HEK293 (cell line): ENCODE measurements at regions not wholly inside any gene's neighbourhood (a gene's known extent, or its start where the extent isn't known, plus 50 kb on each side); places are given as distances from the start of the nearest gene placed in this dataset.

ENCODE experiments used
- CTCF ChIA-PET: fragments of 350-600 bp; formaldehyde crosslinking; extraction: SDS; loops from one replicate; lab custom pipeline; 2021; ENCODE audit warnings: antibody characterized with exemption; lab: Yijun Ruan, JAX
- POLR2A ChIA-PET: fragments of 300-600 bp; formaldehyde crosslinking; extraction: SDS; loops from one replicate; lab custom pipeline; 2020; ENCODE audit warnings: antibody characterized with exemption, inconsistent platforms; lab: Yijun Ruan, JAX
- H3K27ac ChIP-seq: fragments of 200-500 bp; sonication (Bioruptor generic); 2 replicates; pipeline ENCODE4 v1.5.1; 2014; ENCODE audit warnings: low read depth, low read length, control low read depth, inconsistent platforms; ENCODE audit errors: extremely low read depth
- H3K36me3 ChIP-seq, 2 experiments: fragments of 200-500 bp in 1 of 2; sonication (Bioruptor generic) in 1 of 2; 1 replicate in 1 of 2; 2 replicates in 1 of 2; pipeline ENCODE4 v1.5.1; 2014 to 2017; ENCODE audit warnings: inconsistent platforms in 2 of 2, low read length in 2 of 2; ENCODE audit not compliant: control insufficient read depth in 2 of 2, insufficient read depth in 1 of 2
- H3K4me1 ChIP-seq: fragments of 200-500 bp; sonication (Bioruptor generic); 2 replicates; pipeline ENCODE4 v1.5.1; 2014; ENCODE audit warnings: mild to moderate bottlenecking, low read length, inconsistent platforms; ENCODE audit not compliant: control insufficient read depth, insufficient read depth
- H3K4me3 ChIP-seq: 2 replicates; pipeline ENCODE4 v1.5.1; 2011; ENCODE audit warnings: low read depth, mild to moderate bottlenecking, control low read depth, low read length, moderate library complexity
- H3K9me3 ChIP-seq: fragments of 200-500 bp; sonication (Bioruptor generic); 2 replicates; pipeline ENCODE4 v1.5.1; 2014; ENCODE audit warnings: low read depth, low read length, inconsistent platforms; ENCODE audit not compliant: control insufficient read depth, insufficient read depth
- AEBP2 ChIP-seq: fragments of 450-650 bp; formaldehyde crosslinking; IDR thresholded peaks from 2 replicates; pipeline ENCODE4 v1.5.1; 2016; ENCODE audit warnings: missing biosample characterization, missing genetic modification characterization, borderline replicate concordance
- GLIS1 ChIP-seq: fragments of 450-650 bp; formaldehyde crosslinking; IDR thresholded peaks from 2 replicates; pipeline ENCODE4 v1.5.1; 2016; ENCODE audit warnings: missing biosample characterization, missing genetic modification characterization
- HOXC10 ChIP-seq: sonication (generic); formaldehyde crosslinking; IDR thresholded peaks from 2 replicates; pipeline ENCODE4 v1.8.1; 2023; ENCODE audit warnings: mild to moderate bottlenecking, missing genetic modification reagents
- KLF17 ChIP-seq: fragments of 450-650 bp; formaldehyde crosslinking; IDR thresholded peaks from 2 replicates; pipeline ENCODE4 v1.5.1; 2016; ENCODE audit warnings: missing biosample characterization, missing genetic modification characterization
- MEIS1 ChIP-seq: sonication (generic); formaldehyde crosslinking; IDR thresholded peaks from 2 replicates; pipeline ENCODE4 v1.8.1; 2022; ENCODE audit warnings: missing genetic modification reagents, mild to moderate bottlenecking, borderline replicate concordance
- MZF1 ChIP-seq: fragments of 450-650 bp; formaldehyde crosslinking; IDR thresholded peaks from 2 replicates; pipeline ENCODE4 v1.5.1; 2017; ENCODE audit warnings: missing biosample characterization, missing genetic modification characterization, borderline replicate concordance
- YY2 ChIP-seq: fragments of 450-650 bp; formaldehyde crosslinking; IDR thresholded peaks from 2 replicates; pipeline ENCODE4 v1.5.1; 2016; ENCODE audit warnings: missing biosample characterization, missing genetic modification characterization
- ZFP3 ChIP-seq: fragments of 450-650 bp; formaldehyde crosslinking; IDR thresholded peaks from 2 replicates; pipeline ENCODE4 v1.5.1; 2016; ENCODE audit warnings: low read depth, missing biosample characterization, missing genetic modification characterization
- ZNF2 ChIP-seq: fragments of 450-650 bp; formaldehyde crosslinking; IDR thresholded peaks from 2 replicates; pipeline ENCODE4 v1.5.1; 2016; ENCODE audit warnings: missing biosample characterization, missing genetic modification characterization
- ZNF302 ChIP-seq: fragments of 450-650 bp; formaldehyde crosslinking; IDR thresholded peaks from 2 replicates; pipeline ENCODE4 v1.5.1; 2016; ENCODE audit warnings: missing biosample characterization, missing genetic modification characterization, low read depth
- ZNF404 ChIP-seq: fragments of 450-650 bp; formaldehyde crosslinking; IDR thresholded peaks from 2 replicates; pipeline ENCODE4 v1.5.1; 2017; ENCODE audit warnings: missing biosample characterization, missing genetic modification characterization
- ZNF426 ChIP-seq: fragments of 450-650 bp; formaldehyde crosslinking; IDR thresholded peaks from 2 replicates; pipeline ENCODE4 v1.5.1; 2017; ENCODE audit warnings: missing biosample characterization, missing genetic modification characterization, mild to moderate bottlenecking, inconsistent platforms, moderate library complexity
- ZNF473 ChIP-seq: fragments of 450-650 bp; formaldehyde crosslinking; IDR thresholded peaks from 2 replicates; pipeline ENCODE4 v1.5.1; 2017; ENCODE audit warnings: missing biosample characterization, missing genetic modification characterization
- ZNF596 ChIP-seq: fragments of 450-650 bp; IDR thresholded peaks from 2 replicates; pipeline ENCODE4 v1.5.0; 2018; ENCODE audit warnings: missing biosample characterization, mild to moderate bottlenecking, missing genetic modification characterization, moderate library complexity
- ZNF600 ChIP-seq: fragments of 450-650 bp; formaldehyde crosslinking; IDR thresholded peaks from 2 replicates; pipeline ENCODE4 v1.5.1; 2016; ENCODE audit warnings: missing biosample characterization, missing genetic modification characterization
- ZNF654 ChIP-seq: fragments of 450-650 bp; formaldehyde crosslinking; IDR thresholded peaks from 2 replicates; pipeline ENCODE4 v1.5.1; 2016; ENCODE audit warnings: low read depth, missing biosample characterization, missing genetic modification characterization
- ZNF707 ChIP-seq: fragments of 450-650 bp; formaldehyde crosslinking; IDR thresholded peaks from 2 replicates; pipeline ENCODE4 v1.5.1; 2016; ENCODE audit warnings: missing biosample characterization, missing genetic modification characterization
- ZNF791 ChIP-seq: fragments of 450-650 bp; formaldehyde crosslinking; IDR thresholded peaks from 2 replicates; pipeline ENCODE4 v1.5.1; 2016; ENCODE audit warnings: missing biosample characterization, missing genetic modification characterization
- TF ChIP-seq, protein P1 (sequence below): fragments of 450-650 bp; formaldehyde crosslinking; IDR thresholded peaks from 2 replicates; pipeline ENCODE4 v1.5.1; 2016; ENCODE audit warnings: missing biosample characterization, missing genetic modification characterization, borderline replicate concordance
- TF ChIP-seq, protein P2 (sequence below): fragments of 450-650 bp; formaldehyde crosslinking; IDR thresholded peaks from 2 replicates; pipeline ENCODE4 v1.5.1; 2016; ENCODE audit warnings: missing biosample characterization, missing genetic modification characterization
- TF ChIP-seq, protein P3 (sequence below): fragments of 450-650 bp; formaldehyde crosslinking; IDR thresholded peaks from 2 replicates; pipeline ENCODE4 v1.5.1; 2016; ENCODE audit warnings: missing biosample characterization, missing genetic modification characterization

- TF ChIP-seq, protein P1, sequence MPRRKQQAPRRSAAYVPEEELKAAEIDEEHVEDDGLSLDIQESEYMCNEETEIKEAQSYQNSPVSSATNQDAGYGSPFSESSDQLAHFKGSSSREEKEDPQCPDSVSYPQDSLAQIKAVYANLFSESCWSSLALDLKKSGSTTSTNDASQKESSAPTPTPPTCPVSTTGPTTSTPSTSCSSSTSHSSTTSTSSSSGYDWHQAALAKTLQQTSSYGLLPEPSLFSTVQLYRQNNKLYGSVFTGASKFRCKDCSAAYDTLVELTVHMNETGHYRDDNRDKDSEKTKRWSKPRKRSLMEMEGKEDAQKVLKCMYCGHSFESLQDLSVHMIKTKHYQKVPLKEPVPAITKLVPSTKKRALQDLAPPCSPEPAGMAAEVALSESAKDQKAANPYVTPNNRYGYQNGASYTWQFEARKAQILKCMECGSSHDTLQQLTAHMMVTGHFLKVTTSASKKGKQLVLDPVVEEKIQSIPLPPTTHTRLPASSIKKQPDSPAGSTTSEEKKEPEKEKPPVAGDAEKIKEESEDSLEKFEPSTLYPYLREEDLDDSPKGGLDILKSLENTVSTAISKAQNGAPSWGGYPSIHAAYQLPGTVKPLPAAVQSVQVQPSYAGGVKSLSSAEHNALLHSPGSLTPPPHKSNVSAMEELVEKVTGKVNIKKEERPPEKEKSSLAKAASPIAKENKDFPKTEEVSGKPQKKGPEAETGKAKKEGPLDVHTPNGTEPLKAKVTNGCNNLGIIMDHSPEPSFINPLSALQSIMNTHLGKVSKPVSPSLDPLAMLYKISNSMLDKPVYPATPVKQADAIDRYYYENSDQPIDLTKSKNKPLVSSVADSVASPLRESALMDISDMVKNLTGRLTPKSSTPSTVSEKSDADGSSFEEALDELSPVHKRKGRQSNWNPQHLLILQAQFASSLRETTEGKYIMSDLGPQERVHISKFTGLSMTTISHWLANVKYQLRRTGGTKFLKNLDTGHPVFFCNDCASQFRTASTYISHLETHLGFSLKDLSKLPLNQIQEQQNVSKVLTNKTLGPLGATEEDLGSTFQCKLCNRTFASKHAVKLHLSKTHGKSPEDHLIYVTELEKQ (tag by site-specific recombination), result no peak
- TF ChIP-seq ZNF426 (tag by site-specific recombination), result no peak
- no peak for TF ChIP-seq MEIS1 (CRISPR knock-in tag)
Observed at GRCh38 chr11:122253589-122254231, 137.7 kb upstream of the BLID start (continued).

- Histone ChIP-seq H3K4me3 (no peak overlapping the region), H3K27ac (no peak overlapping the region), H3K4me1 (no peaks in the 10 kb centered on the region; the same call in 1 of the 2 replicates), H3K36me3 (no peaks in the 10 kb centered on the region), H3K9me3 (no peaks in the 10 kb centered on the region)
- ChIA-PET POLR2A (no interaction called here), CTCF (no interaction called here)
- TF ChIP-seq ZNF791 (tag by site-specific recombination) (no peak), MEIS1 (CRISPR knock-in tag) (no peak)
- TF ChIP-seq, protein P2, sequence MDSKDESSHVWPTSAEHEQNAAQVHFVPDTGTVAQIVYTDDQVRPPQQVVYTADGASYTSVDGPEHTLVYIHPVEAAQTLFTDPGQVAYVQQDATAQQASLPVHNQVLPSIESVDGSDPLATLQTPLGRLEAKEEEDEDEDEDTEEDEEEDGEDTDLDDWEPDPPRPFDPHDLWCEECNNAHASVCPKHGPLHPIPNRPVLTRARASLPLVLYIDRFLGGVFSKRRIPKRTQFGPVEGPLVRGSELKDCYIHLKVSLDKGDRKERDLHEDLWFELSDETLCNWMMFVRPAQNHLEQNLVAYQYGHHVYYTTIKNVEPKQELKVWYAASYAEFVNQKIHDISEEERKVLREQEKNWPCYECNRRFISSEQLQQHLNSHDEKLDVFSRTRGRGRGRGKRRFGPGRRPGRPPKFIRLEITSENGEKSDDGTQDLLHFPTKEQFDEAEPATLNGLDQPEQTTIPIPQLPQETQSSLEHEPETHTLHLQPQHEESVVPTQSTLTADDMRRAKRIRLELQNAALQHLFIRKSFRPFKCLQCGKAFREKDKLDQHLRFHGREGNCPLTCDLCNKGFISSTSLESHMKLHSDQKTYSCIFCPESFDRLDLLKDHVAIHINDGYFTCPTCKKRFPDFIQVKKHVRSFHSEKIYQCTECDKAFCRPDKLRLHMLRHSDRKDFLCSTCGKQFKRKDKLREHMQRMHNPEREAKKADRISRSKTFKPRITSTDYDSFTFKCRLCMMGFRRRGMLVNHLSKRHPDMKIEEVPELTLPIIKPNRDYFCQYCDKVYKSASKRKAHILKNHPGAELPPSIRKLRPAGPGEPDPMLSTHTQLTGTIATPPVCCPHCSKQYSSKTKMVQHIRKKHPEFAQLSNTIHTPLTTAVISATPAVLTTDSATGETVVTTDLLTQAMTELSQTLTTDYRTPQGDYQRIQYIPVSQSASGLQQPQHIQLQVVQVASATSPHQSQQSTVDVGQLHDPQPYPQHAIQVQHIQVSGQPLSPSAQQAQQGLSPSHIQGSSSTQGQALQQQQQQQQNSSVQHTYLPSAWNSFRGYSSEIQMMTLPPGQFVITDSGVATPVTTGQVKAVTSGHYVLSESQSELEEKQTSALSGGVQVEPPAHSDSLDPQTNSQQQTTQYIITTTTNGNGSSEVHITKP, result no peak
Observed at GRCh38 chr11:122248939-122249338, 132.9 kb upstream of the BLID start.

DNA sequence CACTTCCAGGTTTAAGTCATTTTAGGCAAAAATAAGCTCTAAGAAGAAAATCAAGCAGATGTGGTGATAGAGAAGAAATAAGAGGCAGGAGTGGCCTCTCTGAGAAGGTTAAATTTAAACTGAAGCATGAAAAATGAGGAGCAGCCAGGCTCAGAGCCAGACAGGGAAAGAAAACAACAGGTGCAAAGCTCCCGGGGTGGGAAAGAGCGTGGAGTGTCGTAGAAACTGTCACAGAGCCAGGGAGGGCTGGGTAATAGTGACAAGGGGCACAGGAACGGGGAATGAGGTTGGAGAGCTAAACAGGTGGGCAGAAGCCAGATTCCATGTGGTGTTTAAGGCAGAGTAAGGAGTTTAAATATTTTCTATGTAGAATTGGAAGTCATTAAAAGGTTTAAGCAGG is 132.1 kb upstream of the BLID start:
- no peak for TF ChIP-seq ZNF707 (tag by site-specific recombination)
- TF ChIP-seq ZNF654 (tag by site-specific recombination), result no peak
- TF ChIP-seq, protein P3, sequence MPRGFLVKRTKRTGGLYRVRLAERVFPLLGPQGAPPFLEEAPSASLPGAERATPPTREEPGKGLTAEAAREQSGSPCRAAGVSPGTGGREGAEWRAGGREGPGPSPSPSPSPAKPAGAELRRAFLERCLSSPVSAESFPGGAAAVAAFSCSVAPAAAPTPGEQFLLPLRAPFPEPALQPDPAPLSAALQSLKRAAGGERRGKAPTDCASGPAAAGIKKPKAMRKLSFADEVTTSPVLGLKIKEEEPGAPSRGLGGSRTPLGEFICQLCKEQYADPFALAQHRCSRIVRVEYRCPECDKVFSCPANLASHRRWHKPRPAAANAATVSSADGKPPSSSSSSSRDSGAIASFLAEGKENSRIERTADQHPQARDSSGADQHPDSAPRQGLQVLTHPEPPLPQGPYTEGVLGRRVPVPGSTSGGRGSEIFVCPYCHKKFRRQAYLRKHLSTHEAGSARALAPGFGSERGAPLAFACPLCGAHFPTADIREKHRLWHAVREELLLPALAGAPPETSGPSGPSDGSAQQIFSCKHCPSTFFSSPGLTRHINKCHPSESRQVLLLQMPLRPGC, result no peak
- no peak for TF ChIP-seq HOXC10
- TF ChIP-seq ZFP3, result no peak
- TF ChIP-seq YY2, result no peak
- TF ChIP-seq ZNF2 (tag by site-specific recombination), result no peak
- no peak for TF ChIP-seq KLF17 (tag by site-specific recombination)
- TF ChIP-seq MZF1 (tag by site-specific recombination), result no peak
- TF ChIP-seq ZNF404 (tag by site-specific recombination), result no peak
- no peak for TF ChIP-seq ZNF473
- TF ChIP-seq ZNF596 (tag by site-specific recombination), result no peak
- no peak for TF ChIP-seq AEBP2
- no peak for TF ChIP-seq ZNF600
- no peak for TF ChIP-seq GLIS1 (tag by site-specific recombination)
- no peak for TF ChIP-seq ZNF302 (tag by site-specific recombination)
- TF ChIP-seq, all 188 proteins: peak for 0
- Histone ChIP-seq H3K36me3 (no peaks in the 10 kb centered on the region), H3K4me3 (no peak overlapping the region), H3K4me1 (no peaks in the 10 kb centered on the region), H3K9me3 (no peaks in the 10 kb centered on the region), H3K27ac (no peak overlapping the region)
- ChIA-PET CTCF (interaction anchor here (0.6 to 0.8 kb wide), 2 partner anchors 12 to 258 kb away, joined by 3 to 4 read pairs; no protein-coding TSS in a partner anchor), POLR2A (no interaction called here)
